ENCODE measurements at regions not wholly inside any gene's neighbourhood (a gene's known extent, or its start where the extent isn't known, plus 50 kb on each side); places are given as distances from the start of the nearest gene placed in this dataset.

GRCh38 chr7:41878309-41879295, 175.7 kb upstream of the INHBA start:
- no peak overlapping the region for H3K4me3 ChIP-seq (ENCODE audit: low read length)
- peak; percentile 59 for DNase-seq (ENCODE audit: low read depth)
- no peak for TF ChIP-seq CTCF (conservative IDR thresholded peaks at IDR 0.05; ENCODE audit: low read length)

GRCh38 chr7:41877118-41877517, 174.2 kb upstream of the INHBA start:
- TF ChIP-seq CTCF (conservative IDR thresholded peaks at IDR 0.05; ENCODE audit: low read length): no peak
- no peak overlapping the region for H3K4me3 ChIP-seq (ENCODE audit: low read length)
- DNase-seq (ENCODE audit: low read depth): no peak

GRCh38 chr7:41875513-41875912, 172.6 kb upstream of the INHBA start:
- no peak for DNase-seq (ENCODE audit: low read depth)
- no peak overlapping the region for H3K4me3 ChIP-seq (ENCODE audit: low read length)
- TF ChIP-seq CTCF (conservative IDR thresholded peaks at IDR 0.05; ENCODE audit: low read length): no peak

- TF ChIP-seq CTCF (conservative IDR thresholded peaks at IDR 0.05; ENCODE audit: low read length): no peak
- peak; percentile 26 for DNase-seq (ENCODE audit: low read depth)
- H3K4me3 ChIP-seq (ENCODE audit: low read length): no peak overlapping the region
Measured at GRCh38 chr7:41874201-41874785, 171.4 kb upstream of the INHBA start.

GRCh38 chr7:41873741-41874140, 170.9 kb upstream of the INHBA start:
- peak; percentile 82 for DNase-seq (ENCODE audit: low read depth)
- no peak overlapping the region for H3K4me3 ChIP-seq (ENCODE audit: low read length)
- 0 out of 2 replicates have a peak, but pooled peaks have one; percentile 7 for TF ChIP-seq CTCF (conservative IDR thresholded peaks at IDR 0.05; ENCODE audit: low read length)

GRCh38 chr7:41872966-41873365, 170.1 kb upstream of the INHBA start:
- no peak overlapping the region for H3K4me3 ChIP-seq (ENCODE audit: low read length)
- peak; percentile 62 for DNase-seq (ENCODE audit: low read depth)
- no peak for TF ChIP-seq CTCF (conservative IDR thresholded peaks at IDR 0.05; ENCODE audit: low read length)

Data from AG10803 (cell line).